GM19023 (cell line): ENCODE measurements at regions not wholly inside any gene's neighbourhood (a gene's known extent, or its start where the extent isn't known, plus 50 kb on each side); places are given as distances from the start of the nearest gene placed in this dataset.
"Not testable (repeated sequence)": the region's sequence is repeated elsewhere in the genome, so short reads cannot be mapped to it uniquely, and the experiment has no call there.

ENCODE experiments used
- ATAC-seq: cut with Tn5 transposase; IDR thresholded peaks from one replicate; pipeline ENCODE4 v1.9.1; 2021; ENCODE audit warnings: mild to moderate bottlenecking, moderate library complexity; ENCODE audit not compliant: unreplicated experiment

- no peak for ATAC-seq
These were observed 49.9 kb upstream of the WNT7B start for GRCh38 chr22:46026899-46027210.

- no peak for ATAC-seq
These were observed 50.5 kb upstream of the WNT7B start for GRCh38 chr22:46027211-46028105.

GRCh38 chr22:46028106-46028991 lies 51.4 kb upstream of the WNT7B start:
- no peak for ATAC-seq

DNA sequence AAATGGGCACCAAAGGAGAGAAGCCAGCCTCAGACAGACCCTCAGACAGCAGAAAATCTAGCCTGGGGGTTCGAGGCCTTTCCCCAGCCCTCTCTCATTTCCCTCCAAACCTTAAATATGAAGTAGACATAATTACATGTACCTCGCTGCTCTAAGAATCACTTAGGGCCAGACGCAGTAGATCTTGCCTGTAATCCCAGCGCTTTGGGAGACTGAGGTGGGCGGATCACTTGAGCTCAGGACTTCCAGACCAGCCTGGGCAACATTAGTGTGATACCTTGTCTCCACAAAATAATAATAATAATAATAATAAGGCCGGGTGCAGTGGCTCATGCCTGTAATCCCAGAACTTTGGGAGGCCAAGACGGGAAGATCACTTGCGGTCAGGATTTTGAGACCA lies 52.1 kb upstream of the WNT7B start:
- no peak for ATAC-seq

- no peak for ATAC-seq
These were observed 52.7 kb upstream of the WNT7B start for GRCh38 chr22:46029574-46030200.

- no peak for ATAC-seq
These were observed 53.4 kb upstream of the WNT7B start for GRCh38 chr22:46030231-46030880.

DNA sequence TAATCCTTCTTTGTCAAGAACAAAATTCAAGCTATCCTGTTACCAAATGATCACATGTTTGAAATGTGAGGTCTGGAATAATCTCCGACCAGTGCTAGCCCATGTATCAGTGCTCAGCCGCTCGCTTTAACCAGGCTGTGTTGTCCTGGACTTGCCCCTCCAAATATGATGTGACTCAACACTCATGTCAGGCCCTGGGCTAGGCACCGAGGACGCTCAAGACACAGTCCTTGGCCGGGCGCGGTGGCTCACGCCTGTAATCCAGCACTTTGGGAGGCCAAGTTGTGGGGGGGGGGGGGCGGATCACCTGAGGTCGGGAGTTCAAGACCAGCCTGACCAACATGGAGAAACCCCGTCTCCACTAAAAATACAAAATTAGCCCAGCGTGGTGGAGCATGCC lies 54.1 kb upstream of the WNT7B start:
- no peak for ATAC-seq

DNA sequence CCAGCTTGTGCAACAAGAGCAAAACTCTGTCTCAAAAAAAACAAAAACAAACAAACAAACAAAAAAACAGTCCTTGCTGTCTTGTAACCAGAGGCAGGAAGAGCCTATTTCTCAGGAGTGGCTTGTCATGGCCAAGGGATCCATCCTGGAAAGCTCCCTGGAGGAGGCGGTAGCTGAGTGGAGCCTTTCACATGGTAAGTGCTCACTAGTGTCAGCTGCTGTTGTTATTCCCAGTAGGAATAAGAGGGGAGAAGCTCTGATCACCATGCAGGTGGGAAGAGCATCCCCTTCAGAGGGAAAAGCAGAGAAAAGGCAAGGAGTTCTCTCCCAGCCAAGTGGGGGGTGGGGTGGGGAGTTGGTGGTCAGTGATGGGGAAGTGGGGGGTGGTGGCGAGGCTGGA lies 54.6 kb upstream of the WNT7B start:
- no peak for ATAC-seq

- ATAC-seq: no peak
These were observed 55.2 kb upstream of the WNT7B start for GRCh38 chr22:46031965-46032851.

DNA sequence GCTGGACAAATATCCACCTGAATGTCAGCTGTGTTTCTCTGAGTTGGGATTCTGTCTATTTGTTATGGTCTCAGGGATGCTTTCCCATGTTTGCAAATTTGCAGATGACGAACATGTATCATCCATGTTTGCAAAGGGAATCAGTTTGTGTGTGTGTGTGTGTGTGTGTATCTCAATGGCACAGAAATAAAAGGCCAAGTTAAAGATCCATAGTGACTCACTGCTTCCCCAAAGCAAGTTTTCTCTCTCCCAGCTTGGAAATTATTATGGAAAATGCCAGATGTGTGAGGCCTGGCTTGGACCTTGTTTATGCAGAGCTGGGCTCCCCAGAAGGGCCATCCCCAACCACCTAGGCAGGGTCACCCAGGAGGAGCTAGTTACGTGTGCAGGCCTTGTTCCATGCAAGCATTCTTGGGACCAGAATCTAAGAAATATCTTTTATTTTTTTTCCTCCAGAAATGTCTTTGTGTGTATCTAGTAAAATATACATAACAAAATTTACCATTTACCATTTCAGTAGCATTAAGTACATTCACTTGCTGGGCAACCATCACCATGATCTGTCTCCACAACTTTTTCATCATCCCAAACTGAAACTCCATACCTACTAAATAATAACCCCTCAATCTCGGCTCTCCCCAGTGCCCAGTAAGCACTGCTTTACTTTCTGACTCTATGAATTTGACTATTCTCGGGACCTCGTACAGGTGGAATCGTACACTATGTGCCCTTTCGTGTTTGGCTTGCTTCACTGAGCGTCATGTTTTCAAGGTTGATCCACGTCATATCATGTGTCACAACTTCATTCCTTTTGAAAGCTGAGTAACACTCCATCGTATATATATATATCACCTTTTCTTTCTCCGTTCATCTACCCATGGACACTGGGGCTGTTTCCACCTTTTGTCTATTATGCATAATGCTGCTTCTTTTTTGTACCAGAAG lies 56.6 kb upstream of the WNT7B start:
- no peak for ATAC-seq

GRCh38 chr22:46034480-46034879 lies 57.5 kb upstream of the WNT7B start:
- ATAC-seq: not testable (repeated sequence)

GRCh38 chr22:46035380-46035741 lies 58.4 kb upstream of the WNT7B start:
- ATAC-seq: no peak

DNA sequence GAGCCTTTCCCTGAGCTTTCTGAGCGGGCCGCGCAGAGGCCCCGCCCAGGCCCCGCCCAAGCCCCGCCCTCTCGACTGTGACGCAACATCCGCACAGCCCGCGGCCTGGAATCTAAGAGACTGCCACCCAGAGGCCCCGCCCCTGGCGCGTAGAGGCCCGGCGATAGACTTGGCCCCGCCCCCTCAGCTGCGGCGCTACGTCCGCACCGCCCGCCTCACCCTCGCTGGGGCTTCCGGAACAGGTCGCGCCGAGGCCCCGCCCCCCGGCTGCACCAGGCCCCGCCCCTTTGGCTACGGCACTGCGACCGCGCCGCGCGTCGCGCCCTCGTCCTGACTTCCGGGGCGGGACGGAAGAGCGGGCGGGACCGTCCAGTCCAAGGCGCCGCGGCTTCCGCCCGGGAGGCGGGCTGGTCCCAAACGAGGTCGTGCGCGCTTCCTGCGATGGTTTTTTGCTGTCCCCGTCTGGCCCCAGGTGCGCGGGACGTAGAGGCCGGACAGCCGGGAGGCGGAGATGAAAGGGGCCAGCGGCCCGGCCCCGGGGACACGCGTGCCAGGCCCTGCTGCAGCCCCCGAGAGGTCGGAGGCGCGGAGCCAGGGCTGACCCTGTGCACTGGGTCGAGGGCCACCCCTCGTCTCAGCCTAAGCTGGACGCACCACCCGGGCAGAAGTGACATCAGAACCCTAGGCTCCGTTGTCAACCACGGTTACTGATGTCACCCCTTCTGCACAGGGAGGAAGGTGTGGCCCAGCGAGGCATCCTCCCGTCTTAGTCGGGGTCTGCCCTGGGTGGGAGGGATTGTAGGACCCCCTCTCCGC lies 59.0 kb upstream of the WNT7B start:
- peak; percentile 91 for ATAC-seq

DNA sequence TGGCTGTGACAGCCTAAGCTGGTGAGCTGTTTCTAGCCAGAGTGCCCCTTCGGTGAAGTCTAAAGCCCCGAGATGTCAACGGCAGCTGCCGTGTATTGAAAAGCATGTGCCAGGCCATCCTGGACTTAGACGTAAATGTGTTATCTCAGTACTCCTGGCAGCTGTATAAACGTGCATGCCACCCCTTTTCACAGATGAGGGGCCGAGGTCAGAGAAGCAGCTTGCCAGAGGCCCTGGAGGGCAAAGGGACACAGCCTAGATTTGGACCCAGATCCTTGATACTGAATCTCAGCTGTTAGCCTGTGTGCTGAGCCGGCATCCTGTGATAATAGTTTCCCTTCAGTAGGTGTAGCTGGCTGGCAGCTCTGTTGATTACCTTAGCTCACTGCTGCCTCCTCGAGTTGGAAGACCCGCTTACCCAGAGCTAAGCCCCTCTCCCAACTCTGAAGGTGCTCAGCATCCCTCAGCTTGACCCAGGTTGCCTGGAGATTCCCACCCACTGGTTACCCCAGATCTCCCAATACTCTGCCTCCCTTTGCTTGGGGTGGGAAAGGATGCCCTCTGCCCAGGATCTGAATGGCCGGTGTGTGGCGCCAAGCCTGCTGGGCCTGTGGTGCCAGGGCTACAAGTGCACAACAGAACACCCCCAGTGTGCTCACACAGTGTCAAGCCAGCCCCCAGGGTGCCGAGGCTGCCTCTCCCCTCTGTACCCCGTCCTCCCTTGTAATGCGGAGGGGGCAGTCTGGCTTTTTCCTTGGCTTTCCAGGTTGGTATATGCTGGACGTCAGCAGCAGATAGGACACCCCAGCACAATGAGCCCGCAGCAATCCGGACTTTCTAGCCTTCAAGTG lies 59.8 kb upstream of the WNT7B start:
- ATAC-seq: no peak

- ATAC-seq: no peak
These were observed 61.2 kb upstream of the WNT7B start for GRCh38 chr22:46038174-46038487.

DNA sequence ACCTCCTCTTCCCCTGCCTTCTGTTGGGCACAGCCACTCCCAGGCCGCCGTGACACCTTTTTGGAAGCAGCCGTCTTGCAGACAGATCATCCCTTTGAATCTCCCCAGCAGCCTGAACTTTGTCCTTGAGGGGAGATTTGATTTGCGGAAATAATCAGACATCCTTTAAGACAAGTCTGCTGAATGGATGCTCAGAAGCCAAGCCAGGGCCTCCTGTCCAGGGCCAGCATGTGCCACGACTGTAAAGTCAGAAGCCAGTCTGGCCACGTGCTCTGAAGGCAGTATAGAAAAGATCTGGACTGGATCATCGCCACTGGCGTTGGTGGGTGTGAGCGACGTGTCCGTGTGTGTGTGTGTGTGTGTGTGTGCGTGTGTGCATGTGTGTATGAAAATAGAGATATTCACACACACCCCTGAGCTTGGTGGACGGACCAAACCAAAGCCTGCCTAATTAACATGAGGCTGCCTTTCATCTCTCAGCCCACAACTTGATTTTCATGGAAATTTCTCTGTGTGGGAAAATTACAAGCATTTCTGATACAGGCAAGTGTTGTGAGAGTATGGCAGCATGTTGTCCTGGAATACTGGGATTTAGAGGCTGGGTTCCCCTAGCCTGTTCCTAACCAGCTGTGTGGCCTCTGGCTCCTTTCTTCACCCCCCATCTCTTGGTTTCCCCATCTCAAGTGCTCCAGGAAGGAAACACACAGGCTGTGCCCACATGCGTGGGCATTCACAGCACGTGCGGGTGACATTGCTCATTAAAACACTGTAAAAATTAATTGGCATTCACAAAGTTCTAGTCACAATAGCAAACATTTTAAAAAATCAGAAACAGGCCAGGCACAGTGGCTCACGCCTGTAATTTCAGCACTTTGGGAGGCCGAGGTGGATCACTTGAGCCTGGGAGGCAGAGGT lies 61.8 kb upstream of the WNT7B start:
- ATAC-seq: no peak
